ENCODE measurements at regions not wholly inside any gene's neighbourhood (a gene's known extent, or its start where the extent isn't known, plus 50 kb on each side); places are given as distances from the start of the nearest gene placed in this dataset.

GRCh38 chr11:112822478-112823274 lies 138.5 kb upstream of the NCAM1 start:
- no peak overlapping the region for H3K27ac ChIP-seq
- no peak overlapping the region for H2AFZ ChIP-seq (ENCODE audit: low read depth)
- TF ChIP-seq CTCF (conservative IDR thresholded peaks at IDR 0.05; ENCODE audit: low read depth, low read length) = no peak
- H3K27me3 ChIP-seq (ENCODE audit: insufficient read depth, low read depth) = no peaks in the 10 kb centered on the region
- no peaks in the 10 kb centered on the region for H3K79me2 ChIP-seq (ENCODE audit: insufficient read depth, low read depth)
- no peak overlapping the region for H3K4me2 ChIP-seq
- no peaks in the 10 kb centered on the region for H4K20me1 ChIP-seq (ENCODE audit: insufficient read depth)
- no peaks in the 10 kb centered on the region for H3K4me1 ChIP-seq (ENCODE audit: low read depth, poor library complexity, severe bottlenecking)
- H3K4me3 ChIP-seq (IDR thresholded peaks at IDR 0.05; ENCODE audit: insufficient read depth, low read depth, low read length) = no peak overlapping the region
- H3K9ac ChIP-seq = no peak overlapping the region
- H3K36me3 ChIP-seq (ENCODE audit: insufficient read depth) = no peaks in the 10 kb centered on the region

DNA sequence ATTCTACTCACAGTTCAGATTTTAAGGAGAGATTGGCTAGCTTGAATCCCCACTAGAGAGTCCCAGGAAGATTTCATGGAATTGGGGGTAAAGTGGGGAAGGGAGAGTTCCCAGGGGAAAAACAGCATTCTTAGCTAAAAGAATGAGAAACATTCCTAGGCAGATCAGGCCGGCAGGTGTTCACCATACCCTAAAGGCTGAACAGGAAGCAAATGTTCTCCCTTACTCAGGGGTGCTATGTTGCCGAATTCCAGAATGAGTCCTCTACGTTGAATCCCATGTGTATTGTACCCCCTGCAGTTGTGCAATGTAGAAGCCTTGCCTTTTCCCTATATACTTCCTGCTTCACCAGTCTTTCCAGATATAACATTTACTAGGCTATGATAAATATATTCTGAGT lies 135.2 kb upstream of the NCAM1 start:
- H4K20me1 ChIP-seq (ENCODE audit: insufficient read depth) = no peaks in the 10 kb centered on the region
- TF ChIP-seq CTCF (conservative IDR thresholded peaks at IDR 0.05; ENCODE audit: low read depth, low read length) = no peak
- H3K4me3 ChIP-seq (IDR thresholded peaks at IDR 0.05; ENCODE audit: insufficient read depth, low read depth, low read length) = no peak overlapping the region
- no peaks in the 10 kb centered on the region for H3K27me3 ChIP-seq (ENCODE audit: insufficient read depth, low read depth)
- no peak overlapping the region for H3K4me2 ChIP-seq
- no peaks in the 10 kb centered on the region for H3K4me1 ChIP-seq (ENCODE audit: low read depth, poor library complexity, severe bottlenecking)
- H3K27ac ChIP-seq = no peak overlapping the region
- H2AFZ ChIP-seq (ENCODE audit: low read depth) = no peak overlapping the region
- H3K9ac ChIP-seq = no peak overlapping the region
- H3K79me2 ChIP-seq (ENCODE audit: insufficient read depth, low read depth) = no peaks in the 10 kb centered on the region
- no peaks in the 10 kb centered on the region for H3K36me3 ChIP-seq (ENCODE audit: insufficient read depth)

DNA sequence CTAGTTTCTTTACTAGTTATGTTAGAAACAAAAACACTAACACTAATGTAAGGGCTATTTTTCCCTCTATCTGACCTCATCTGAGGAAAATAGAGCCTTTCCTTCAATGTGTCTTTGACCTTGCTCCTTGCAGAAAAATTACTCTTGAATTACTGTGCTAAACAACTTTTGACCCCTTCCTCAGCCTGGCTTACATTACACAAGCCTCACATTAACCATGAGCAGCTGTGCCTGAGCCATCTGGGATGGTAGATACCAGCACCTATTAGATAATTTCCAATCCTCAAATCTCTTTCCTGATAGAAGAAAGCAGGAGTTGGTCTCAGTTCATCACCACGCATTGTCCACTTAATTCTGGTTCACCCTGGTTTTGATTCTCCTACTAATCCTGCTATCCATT lies 134.4 kb upstream of the NCAM1 start:
- Histone ChIP-seq H3K9ac (no peak overlapping the region), H3K4me1 (ENCODE audit: low read depth, poor library complexity, severe bottlenecking) (no peaks in the 10 kb centered on the region), H3K4me3 (IDR thresholded peaks at IDR 0.05; ENCODE audit: insufficient read depth, low read depth, low read length) (no peak overlapping the region), H3K27ac (no peak overlapping the region), H3K27me3 (ENCODE audit: insufficient read depth, low read depth) (no peaks in the 10 kb centered on the region), H2AFZ (ENCODE audit: low read depth) (no peak overlapping the region), H4K20me1 (ENCODE audit: insufficient read depth) (no peaks in the 10 kb centered on the region), H3K4me2 (no peak overlapping the region), H3K36me3 (ENCODE audit: insufficient read depth) (no peaks in the 10 kb centered on the region), H3K79me2 (ENCODE audit: insufficient read depth, low read depth) (no peaks in the 10 kb centered on the region)
- TF ChIP-seq CTCF (conservative IDR thresholded peaks at IDR 0.05; ENCODE audit: low read depth, low read length) = no peak

- H4K20me1 ChIP-seq (ENCODE audit: insufficient read depth) = no peaks in the 10 kb centered on the region
Measured at GRCh38 chr11:112828421-112828820, 132.8 kb upstream of the NCAM1 start.

More at GRCh38 chr11:112828421-112828820, 132.8 kb upstream of the NCAM1 start:
- H3K9ac ChIP-seq = no peak overlapping the region
- no peak overlapping the region for H3K4me3 ChIP-seq (IDR thresholded peaks at IDR 0.05; ENCODE audit: insufficient read depth, low read depth, low read length)
- no peak overlapping the region for H3K4me2 ChIP-seq
- no peaks in the 10 kb centered on the region for H3K27me3 ChIP-seq (ENCODE audit: insufficient read depth, low read depth)
- no peaks in the 10 kb centered on the region for H3K4me1 ChIP-seq (ENCODE audit: low read depth, poor library complexity, severe bottlenecking)
- H3K79me2 ChIP-seq (ENCODE audit: insufficient read depth, low read depth) = no peaks in the 10 kb centered on the region
- H3K36me3 ChIP-seq (ENCODE audit: insufficient read depth) = no peaks in the 10 kb centered on the region
- H2AFZ ChIP-seq (ENCODE audit: low read depth) = no peak overlapping the region
- no peak for TF ChIP-seq CTCF (conservative IDR thresholded peaks at IDR 0.05; ENCODE audit: low read depth, low read length)
- H3K27ac ChIP-seq = no peak overlapping the region
